GM19463 (cell line): ENCODE measurements at regions not wholly inside any gene's neighbourhood (a gene's known extent, or its start where the extent isn't known, plus 50 kb on each side); places are given as distances from the start of the nearest gene placed in this dataset.

ENCODE experiments used
- ATAC-seq: cut with Tn5 transposase; IDR thresholded peaks from one replicate; pipeline ENCODE4 v1.9.1; 2021; ENCODE audit warnings: mild to moderate bottlenecking, moderate library complexity; ENCODE audit not compliant: unreplicated experiment

DNA sequence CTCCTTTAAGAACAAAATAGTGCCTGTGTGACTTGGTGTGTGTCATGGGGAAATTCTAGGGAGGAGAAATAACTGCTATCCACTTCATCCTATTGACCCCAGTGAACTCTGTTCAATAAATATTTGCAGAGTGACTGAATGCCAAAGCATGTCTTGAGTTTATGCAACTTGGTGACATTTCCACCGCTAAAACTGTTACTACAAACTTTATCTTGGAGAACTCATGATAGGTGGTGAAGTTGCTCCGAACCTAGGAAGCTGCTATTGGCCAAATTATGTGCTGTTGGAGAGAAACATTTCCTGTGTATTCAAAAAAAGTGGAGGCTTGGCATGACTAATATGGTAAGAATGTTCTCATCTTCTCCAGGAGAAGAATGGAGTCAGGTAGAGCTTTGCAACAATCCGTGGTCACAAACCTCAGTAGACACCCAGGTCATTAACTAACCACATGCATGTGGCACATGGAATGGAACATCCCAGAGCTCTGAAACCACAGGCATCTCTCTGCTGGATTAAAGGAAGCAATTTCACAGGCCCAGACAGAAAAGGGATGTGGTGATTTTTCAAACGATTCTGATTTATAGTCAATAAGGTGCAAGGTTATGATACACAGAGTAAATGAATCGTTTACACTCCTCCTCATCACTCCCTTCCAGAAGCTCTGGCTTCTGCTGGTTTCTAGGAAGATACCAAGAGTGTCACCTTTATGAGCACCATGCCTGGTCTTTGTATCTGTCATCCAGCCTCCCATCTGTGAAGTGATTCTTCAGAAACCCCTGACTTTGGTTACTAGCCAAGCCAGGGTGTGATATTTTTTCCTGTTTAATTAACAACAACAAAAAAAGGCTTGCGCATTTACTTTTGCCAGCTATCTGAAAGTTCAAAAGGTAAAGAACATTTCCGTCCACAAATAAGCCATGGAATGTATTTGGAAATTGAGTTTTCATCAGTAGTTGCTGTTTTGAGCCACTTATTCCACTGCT lies 361.1 kb downstream of the TGFB2 start:
- ATAC-seq = no peak

DNA sequence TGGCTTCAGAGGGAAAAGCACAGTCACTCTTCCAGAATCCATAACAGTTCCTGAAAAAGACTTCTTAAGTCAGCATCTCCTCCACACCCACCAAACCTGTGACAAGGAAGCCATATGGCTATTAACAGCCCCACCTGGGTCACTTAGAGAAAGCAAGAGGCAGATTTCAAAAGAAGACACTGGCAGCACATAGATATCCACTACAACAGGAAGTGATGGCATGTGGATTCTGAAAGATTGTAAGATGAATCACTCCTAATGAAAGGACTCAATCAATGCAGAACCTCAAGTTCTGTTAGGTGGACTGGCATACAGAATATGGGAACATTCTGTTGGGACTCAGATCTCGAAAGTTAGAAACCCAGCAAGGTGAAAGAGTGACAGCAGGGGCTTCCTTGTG lies 365.9 kb downstream of the TGFB2 start:
- no peak for ATAC-seq

DNA sequence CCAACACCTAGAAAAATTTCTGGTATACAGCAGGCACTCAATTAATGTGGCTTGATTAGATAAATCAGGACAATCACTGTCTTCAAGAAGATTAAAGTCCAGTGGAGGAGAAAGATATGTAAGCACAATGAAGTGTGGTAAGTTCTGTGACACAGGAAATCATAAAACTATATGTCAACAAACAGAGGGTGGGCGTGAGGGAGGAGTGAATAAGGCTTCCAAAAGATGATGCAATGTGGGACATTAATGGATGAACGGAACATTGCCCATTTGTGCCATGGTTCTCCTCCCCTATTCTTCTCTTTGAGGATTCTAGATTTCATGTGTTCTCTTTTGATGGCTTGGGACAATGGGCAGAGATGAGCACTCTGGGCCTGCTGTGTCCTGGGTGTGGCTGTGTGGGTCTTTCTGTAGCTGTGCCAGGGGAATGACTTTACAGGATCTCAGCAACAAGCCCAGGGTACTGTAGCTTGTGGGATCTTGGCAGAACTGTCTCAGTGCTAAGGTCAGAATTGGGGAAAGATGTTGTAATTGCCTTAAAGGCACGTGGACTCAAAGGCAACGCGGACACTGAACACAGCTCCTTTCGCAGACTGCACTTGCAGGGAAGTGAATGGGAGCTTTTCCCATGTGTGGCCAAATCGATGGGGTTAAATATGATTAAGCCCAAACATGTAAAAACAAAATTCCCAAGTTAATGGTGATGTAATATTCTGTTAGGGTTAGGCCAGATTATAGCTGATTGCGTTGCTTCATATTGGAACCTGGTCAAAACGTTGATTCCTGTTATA lies 366.9 kb downstream of the TGFB2 start:
- ATAC-seq = no peak

DNA sequence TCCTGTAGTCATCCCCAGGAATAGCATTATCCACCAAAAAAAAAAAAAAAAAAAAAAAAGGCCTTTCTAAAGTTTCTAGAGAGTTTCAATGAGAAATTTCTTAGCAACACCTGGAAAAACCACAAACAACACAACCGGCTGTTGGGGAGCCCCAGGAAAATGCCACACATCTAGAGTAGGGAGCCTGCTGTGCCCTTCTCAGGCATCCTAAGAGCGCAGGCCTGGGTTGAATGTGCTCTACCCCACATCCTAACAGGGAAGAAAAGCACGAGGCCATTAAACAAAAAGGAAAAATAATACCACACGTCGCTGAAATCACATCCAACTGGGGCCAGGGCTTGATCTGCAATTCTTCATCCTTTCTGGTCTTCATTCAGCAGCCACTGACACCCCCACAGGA lies 367.5 kb downstream of the TGFB2 start:
- ATAC-seq = no peak

DNA sequence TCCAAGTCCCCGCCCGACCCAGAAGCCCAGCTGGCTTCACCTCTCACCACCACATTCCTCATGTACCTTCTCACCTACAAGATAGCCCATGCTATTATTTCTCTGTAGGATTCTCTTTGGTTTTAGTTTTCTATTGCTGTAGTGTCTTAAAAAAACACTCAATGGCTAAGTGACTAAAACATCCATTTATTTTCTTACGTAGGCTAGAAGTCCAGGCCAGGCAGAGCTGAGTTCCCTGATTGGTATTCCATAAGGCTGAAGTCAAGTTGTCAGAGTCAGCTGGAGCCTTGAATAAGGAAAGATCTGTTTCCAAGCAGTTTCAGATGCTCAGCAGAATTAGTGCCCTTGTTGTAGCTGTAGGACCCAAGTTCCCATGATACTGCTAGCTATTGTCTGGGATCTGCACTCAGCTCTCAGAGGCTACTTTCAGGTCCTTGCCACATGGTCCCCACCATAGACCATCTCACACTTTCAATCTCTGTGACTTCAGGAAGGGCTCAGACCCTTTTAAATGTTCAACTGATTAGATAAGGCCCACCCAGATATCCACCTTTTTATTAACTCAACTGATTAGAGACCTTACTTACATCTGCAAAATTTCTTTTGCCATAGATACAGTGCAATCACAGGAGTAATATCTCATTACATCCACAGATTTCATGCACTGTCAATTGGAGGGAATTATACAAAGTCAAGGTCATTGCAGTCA lies 371.0 kb downstream of the TGFB2 start:
- no peak for ATAC-seq

DNA sequence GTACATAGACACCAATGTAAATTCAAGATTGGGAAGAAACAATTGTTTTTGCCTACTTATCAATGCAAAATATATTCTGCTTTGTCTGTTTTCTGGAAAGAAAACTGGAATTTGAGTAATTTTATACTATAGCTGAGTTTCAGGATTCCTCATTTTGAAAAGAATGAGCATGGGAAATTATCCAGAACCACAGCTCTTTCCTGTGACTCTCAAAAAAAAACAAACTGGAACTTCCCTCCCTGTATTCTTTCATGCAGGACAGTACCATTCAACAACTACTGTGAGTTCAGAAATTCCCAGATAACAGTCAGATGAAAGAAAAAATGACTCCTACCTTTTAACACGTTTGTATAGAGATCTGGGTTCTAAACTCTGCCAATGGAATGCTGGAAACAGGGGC lies 372.4 kb downstream of the TGFB2 start:
- no peak for ATAC-seq

DNA sequence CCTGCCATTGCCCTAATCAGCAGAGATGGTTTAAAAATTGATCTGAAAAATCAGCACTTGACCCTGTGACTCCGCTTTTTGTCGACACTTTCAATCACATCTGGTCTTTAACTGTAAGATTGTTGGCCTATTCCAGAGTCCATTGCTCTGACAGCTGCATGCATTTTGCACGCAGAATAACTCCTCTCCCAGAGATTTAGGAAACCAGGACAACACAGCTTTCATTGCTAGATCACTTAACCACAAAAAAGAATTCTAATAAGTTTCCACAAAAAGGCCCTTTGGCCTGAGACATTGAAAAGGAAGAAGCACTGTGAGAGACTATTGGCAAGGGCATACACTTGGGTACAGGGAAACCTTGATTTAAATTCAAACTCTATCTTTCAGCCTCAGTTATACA lies 373.1 kb downstream of the TGFB2 start:
- ATAC-seq = no peak

DNA sequence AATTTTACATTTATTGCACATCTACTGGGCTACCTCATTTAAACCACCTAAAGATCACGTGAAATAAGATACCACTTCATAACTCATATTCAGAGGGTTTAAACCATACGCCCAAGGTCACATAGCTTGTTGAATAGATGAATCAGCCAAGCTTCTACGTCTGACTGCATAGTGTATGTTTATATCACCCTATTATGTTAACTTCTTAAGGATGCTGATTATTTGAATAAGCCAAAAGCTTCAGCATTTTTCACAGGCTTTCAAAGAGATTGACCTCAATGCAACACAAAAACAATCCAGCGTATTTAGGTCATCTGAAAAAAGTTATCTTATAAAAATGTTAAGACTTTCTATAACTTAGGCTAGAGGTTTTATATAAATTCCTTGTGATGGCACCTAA lies 373.8 kb downstream of the TGFB2 start:
- ATAC-seq = no peak

DNA sequence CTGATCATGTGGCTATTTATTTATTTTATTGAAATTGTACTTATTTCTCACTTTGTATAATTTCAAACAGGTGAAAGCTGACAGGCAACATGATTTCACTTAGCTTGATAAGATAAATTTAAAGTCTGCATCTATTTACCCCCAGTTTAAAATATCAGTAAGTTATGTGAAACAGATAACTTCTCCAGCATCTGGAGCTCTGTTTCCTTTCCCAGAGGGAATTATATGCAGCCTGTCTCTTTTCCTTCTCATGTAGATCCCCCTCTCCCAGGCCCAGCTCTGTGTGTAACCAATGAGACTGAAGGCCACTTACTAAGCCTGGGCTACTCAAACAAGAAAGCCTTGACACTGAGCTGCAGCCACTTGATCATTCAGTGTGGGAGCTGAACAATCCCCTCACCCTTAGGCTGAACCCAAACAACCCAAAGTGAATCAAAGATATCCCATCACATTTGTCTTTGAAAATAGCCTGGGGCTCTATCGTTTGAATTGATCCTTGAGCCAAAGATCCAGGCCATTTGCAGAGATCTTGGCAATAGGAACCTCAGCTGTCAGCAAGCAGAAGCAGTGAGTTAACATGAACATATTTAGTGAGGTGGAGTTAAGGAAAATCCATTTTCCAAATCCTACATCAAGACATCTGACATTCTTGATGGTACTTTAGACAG lies 383.9 kb downstream of the TGFB2 start:
- no peak for ATAC-seq

DNA sequence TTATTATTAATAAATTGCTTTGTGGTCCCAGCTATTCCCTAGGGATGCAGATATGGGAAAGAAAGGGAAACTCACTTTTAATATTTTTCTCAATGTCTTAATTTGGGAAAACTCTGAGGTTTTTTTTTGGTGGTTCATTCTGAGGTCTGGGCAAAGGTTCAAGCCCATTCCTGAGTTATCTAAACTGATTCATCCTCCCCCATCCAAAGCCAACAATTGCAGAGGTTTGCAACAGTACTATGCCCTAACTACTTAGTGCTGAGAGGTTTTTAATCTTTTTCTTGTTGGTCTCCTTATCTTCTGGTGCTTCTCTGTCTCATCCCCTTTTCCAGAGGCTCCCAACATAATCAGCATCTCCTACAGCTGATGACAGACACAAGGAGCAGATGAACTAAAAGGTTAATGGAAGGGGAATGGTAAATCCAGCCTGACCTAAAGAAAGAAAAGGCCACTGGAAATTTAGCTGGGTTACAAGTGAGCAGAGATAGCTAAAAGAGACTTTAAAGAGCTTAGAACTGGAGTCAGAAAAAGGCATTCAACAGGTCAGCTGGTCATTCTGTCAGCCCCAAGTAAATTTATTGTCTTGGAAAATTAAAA lies 390.4 kb downstream of the TGFB2 start:
- no peak for ATAC-seq

DNA sequence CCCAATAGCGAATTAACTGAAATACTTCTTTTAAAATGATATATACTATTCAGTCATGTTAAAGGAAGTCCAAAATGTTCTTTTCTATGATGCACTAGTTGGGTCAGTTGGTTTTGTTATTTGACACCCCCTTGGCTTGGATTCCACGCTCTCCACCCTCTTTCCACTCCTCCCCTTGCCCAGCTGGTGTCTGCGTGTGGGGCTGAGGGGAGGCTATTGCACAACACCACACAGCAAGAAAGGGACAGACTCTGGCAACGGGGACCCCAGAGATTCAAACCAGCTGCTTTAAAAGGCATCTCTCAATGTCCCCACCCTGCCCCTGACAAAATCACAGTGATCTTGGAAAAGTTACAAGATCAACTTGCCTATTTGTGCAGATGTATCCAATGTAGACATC lies 394.3 kb downstream of the TGFB2 start:
- ATAC-seq = no peak

DNA sequence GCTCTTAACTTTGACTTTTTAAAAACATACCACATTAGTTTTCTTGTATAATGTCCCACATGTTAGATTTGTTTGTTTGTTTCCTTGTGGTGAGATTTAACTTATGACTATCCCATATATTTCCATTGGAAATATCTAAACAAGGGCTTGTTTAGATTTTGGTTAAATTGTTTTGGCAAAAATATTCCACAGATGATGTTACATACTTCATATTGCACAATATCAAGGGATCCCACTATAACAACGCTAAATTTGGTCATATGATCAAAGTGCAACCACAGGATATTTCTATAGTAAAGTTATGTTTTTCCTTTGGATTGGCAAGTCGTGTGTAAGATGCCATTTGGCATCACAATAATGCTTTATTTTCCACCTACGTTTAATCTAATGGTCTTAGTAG lies 396.7 kb downstream of the TGFB2 start:
- no peak for ATAC-seq

DNA sequence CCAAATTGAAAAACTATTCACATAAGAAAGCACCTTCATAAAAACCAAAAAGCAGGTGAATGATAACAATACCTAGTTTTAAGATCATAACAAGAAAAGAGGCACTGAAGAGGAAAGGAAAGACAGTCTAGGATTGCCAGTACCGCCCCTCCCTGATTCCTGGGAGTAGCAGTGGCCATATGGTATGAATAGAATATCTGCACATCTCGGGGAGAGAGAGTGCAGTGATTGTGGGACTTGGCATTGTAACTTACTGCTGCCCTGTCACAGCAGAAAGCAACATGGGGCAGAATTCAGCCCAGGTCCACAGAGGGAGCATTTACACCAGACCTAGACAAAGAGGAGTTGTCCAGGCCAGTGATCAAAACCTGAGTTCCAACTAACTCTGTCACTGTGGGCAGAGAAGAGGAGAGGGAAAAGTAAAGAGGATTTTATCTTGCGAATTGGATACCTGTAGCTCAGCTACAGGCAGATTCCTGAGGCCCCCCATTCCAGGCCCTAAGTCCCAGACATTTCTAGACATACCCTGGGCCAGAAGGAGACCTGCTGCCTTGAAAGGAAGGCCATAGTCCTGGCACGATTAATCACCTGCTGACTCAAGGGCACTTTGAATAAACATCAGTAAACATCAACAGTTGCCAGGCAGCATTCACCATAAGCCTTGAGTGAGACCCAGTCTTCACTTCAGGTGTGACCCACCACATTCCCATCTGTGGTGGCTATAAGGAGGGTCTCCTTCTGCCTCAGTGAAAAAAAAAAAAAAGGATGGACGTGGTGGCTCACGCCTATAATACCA lies 397.5 kb downstream of the TGFB2 start:
- ATAC-seq = no peak

DNA sequence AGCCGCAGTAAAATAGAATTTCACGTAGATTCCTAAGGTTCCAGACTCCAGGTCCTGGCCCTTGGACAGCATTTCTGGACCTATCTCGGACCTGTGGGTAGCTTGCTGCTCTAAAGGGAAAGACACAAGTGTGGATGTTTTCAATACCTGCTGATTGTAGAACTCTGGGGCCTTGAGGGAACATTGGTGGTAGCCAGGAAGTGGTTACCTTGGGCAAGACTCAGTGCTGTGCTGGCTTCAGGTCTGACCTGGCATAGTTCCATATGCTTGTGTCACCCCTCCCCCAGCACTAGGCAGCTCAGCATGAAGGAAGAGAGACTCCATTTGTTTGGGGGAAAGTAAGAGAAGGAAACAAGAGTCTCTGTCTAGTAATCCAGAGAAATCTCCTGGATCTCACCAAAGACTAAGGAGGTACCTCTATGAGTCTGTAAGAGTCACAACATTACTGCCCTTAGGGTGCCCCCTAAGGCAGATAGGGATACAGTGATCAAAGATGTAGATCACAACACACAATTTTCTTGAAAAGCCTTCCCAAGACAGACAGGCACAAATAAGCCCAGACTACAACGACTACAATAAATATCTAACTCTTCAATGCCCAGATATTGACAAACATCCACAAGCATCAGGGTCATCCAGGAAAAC lies 398.8 kb downstream of the TGFB2 start:
- ATAC-seq = no peak

DNA sequence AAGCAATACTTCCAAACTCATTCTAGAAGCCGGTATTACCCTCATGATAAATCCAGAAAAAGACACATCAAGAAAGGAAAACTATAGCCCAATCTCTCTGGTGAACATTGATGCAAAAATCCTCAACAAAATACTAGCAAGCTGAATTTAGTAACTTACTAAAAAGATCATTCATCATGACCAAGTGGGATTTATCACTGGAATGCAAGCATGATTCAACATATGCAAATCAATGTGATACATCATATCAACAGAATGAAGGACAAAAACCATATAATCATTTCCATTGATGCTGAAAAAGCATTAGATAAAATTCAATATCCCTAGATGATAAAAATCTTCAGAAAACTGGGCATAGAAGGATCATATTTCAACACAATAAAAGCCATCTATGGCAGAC lies 402.9 kb downstream of the TGFB2 start:
- ATAC-seq = no peak

DNA sequence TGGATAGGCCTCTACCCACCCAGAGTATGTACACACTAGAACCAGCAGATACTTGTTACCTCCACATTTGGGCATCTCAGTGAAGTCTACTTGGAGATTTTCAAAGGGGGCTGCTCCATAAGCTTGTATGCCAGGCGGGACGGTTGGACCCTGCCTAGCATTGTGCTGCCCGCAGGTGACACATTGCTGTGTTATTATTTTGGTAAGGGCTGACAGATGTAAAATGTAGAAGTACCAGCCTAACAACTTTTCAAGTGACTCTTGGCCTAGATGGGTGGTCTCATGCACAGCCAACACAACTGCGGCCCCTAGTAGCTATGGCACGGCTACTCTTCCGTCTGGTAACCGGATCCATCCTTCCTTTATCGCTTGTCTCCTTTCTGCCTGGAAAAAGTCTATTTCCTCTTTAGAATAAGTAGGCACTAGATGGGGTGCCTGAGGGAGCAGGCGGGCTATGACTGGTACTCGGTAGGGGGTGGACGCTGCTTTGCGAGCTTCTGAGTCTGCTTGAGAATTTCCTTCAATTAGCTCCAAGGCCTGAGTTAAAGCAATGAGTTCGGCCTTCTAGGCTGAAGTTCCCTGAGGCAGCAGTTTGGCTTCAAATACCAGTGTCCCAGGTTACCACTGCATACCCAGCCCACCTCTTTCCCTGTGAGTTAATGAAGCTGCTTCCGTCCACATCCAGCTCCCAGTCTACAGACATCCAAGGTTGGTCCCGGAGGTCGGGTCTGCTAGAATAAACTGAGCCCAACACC lies 405.3 kb downstream of the TGFB2 start:
- ATAC-seq = no peak

DNA sequence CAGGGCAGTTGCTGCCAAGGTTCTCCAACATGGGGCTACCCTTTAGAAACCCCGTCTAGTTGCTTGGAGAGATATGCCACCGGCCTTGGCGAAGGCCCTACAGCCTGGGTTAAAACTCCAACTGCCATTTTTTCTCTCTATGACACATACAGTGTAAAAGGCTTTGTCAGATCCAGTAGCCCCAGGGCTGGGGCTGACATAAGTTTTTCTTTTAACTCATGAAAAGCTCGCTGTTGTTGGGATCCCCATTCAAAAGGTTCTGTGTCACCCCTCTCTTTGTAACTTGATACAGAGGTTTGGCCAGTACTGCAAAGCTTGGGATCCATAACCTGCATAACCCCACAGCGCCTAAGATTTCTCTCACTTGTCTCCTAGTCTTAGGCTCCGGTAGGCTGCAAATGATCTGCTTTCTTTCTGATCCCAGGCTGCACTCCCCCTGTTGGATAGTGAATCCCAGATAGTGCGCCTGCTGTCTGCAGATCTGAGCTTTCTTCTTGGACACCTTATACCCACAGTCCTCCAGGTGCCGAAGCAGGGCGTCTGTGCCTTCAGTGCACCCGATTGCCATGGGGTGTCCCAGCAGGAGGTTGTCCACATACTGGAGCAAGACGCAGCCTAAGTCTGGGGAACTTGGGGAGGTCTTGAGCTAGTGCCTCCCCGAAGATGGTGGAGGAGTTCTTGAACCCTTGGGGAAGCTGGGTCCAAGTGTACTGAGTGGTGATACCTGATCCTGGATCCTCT lies 406.2 kb downstream of the TGFB2 start:
- ATAC-seq = no peak

DNA sequence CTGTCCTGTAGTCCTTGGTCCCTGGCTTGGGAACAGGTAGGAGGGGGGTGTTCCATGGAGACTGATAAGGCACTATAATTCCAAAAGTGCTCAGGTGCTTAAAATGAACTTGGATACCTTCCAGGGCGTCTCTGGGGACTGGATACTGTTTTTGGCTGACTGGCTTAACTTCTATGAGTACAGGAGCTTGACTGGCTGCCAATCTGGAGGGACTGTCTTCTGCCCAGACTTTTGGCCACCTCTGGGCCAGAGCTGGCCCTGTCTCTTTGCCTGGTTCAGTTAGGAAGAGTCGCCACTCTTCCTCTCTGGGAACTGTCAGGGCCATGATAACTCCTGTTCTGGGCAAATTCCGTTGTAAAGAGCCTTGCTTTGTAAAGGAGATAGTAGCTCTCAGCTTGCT lies 407.0 kb downstream of the TGFB2 start:
- ATAC-seq = no peak
